Body of pancreas (tissue), 4 donors: ENCODE measurements at regions not wholly inside any gene's neighbourhood (a gene's known extent, or its start where the extent isn't known, plus 50 kb on each side); places are given as distances from the start of the nearest gene placed in this dataset.

Source experiments
- ATAC-seq: fragments of 150-250 bp; one replicate; pipeline ENCODE4 v1.9.1; 2016
- DNase-seq, 4 donors: peaks; one replicate each; pipeline ENCODE4 v3.0.0-alpha.2; 2019
- H3K27ac ChIP-seq, 4 donors: fragments of 200-600 bp; sonication (generic); 1 replicate in 3 of 4; 2 replicates in 1 of 4; pipeline versions ENCODE4 v1.5.1 to v1.6.1; 2016 to 2019; ENCODE audit warnings: mild to moderate bottlenecking in 1 of 4, mixed read lengths in 1 of 4, moderate library complexity in 1 of 4
- H3K27me3 ChIP-seq, 2 donors: fragments of 200-600 bp; sonication (generic); one replicate each; pipeline ENCODE4 v1.6.0; 2016; ENCODE audit warnings: mild to moderate bottlenecking in 1 of 2
- H3K36me3 ChIP-seq, 2 donors: fragments of 200-600 bp; sonication (generic); replicated peaks in 1 of 2; 2 replicates each; pipeline ENCODE4 v1.5.1; 2016; ENCODE audit warnings: low read depth in 2 of 2; ENCODE audit not compliant: insufficient read depth in 1 of 2
- H3K4me1 ChIP-seq: fragments of 200-600 bp; sonication (generic); one replicate; pipeline ENCODE4 v1.6.0; 2016
- H3K4me3 ChIP-seq, 2 donors: fragments of 200-600 bp; sonication (generic); 1 replicate in 1 of 2; 2 replicates in 1 of 2; pipeline ENCODE4 v1.5.1; 2016 to 2019
- H3K9me3 ChIP-seq, 3 donors: fragments of 200-600 bp; sonication (generic); 1 replicate in 2 of 3; 2 replicates in 1 of 3; pipeline ENCODE4 v1.5.1; 2016
- POLR2A ChIP-seq, 3 donors: fragments of 450-650 bp; IDR thresholded peaks; one replicate each; pipeline ENCODE4 v1.6.1; 2016; ENCODE audit warnings: antibody characterized with exemption in 3 of 3, mild to moderate bottlenecking in 2 of 3
- WGBS, 2 donors: methylation state at CpG; one replicate each; pipeline ENCODE4 v1.1.5; 2017; 5-methylcytosine and 5-hydroxymethylcytosine counted together
- intact Hi-C: fragments of 100-400 bp; cut with DNase I; formaldehyde crosslinking; loops from one replicate; pipeline ENCODE4 v1.15.1; 2023
- TF ChIP-seq, protein P1 (sequence below), 7 experiments: fragments of 450-650 bp in 4 of 7; fragments of 200-600 bp in 3 of 7; sonication (generic) in 3 of 7; IDR thresholded peaks; one replicate each; pipeline ENCODE4 v1.5.1; 2016 to 2019; ENCODE audit warnings: antibody characterized with exemption in 7 of 7

DNA sequence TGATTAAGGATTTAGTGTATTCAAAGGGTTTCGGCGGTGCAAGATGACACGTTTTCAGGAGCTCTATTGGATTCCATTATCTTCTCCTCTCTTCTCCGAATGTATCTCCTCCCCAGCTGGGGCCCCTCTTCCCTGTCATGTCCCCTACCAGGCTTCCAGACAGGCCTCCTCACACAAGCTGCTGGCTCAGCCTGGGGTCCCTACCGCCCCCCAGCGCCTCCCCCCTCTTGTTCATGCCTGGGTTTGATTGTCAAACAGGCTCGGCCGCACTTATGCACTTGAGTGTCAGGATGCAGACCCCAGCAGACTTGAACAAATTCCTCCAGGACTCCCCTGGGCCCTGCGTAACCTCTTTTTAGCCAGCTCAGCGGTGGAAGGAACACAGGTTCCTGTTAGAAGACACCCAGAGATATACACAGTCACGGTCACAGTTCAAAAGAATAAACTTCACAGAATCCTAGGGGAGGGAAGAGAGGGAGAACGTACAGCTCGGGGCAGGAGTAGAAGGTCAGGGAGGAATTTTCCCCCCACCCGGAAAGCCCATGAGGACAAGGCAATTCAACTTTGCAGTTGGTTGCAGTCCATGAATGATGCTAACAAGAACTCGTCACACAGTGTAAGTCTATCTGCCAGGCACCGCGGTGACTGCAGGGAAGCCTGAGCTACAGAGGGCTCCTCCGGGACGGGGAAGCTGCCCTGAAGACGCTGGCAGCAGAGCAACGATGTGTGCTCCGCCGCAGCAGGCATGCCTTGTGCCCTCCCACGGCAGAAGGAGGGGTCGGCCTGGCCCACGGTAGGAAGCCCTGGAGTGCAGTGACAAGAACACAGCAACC is 560.0 kb downstream of the BNC2 start:
- ATAC-seq (no peak), DNase-seq (no peak)
- H3K27ac ChIP-seq: peak overlapping the region in 1 of 4 donors; percentile 4
- no peak overlapping the region for H3K4me3 ChIP-seq
- H3K9me3 ChIP-seq: no peaks in the 10 kb centered on the region
- WGBS, 2 donors: 69 to 78% methylated on average over 18 to 26 of the region's 26 CpGs
- no peaks in the 10 kb centered on the region for H3K36me3 ChIP-seq
- intact Hi-C loops: no loop called here
- no peak for TF ChIP-seq POLR2A (IDR thresholded peaks at IDR 0.05)
- TF ChIP-seq, protein P1, sequence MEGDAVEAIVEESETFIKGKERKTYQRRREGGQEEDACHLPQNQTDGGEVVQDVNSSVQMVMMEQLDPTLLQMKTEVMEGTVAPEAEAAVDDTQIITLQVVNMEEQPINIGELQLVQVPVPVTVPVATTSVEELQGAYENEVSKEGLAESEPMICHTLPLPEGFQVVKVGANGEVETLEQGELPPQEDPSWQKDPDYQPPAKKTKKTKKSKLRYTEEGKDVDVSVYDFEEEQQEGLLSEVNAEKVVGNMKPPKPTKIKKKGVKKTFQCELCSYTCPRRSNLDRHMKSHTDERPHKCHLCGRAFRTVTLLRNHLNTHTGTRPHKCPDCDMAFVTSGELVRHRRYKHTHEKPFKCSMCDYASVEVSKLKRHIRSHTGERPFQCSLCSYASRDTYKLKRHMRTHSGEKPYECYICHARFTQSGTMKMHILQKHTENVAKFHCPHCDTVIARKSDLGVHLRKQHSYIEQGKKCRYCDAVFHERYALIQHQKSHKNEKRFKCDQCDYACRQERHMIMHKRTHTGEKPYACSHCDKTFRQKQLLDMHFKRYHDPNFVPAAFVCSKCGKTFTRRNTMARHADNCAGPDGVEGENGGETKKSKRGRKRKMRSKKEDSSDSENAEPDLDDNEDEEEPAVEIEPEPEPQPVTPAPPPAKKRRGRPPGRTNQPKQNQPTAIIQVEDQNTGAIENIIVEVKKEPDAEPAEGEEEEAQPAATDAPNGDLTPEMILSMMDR (IDR thresholded peaks at IDR 0.05): no peak
- H3K4me1 ChIP-seq: peaks cover 21% of the 10 kb centered on the region
- no peaks in the 10 kb centered on the region for H3K27me3 ChIP-seq

DNA sequence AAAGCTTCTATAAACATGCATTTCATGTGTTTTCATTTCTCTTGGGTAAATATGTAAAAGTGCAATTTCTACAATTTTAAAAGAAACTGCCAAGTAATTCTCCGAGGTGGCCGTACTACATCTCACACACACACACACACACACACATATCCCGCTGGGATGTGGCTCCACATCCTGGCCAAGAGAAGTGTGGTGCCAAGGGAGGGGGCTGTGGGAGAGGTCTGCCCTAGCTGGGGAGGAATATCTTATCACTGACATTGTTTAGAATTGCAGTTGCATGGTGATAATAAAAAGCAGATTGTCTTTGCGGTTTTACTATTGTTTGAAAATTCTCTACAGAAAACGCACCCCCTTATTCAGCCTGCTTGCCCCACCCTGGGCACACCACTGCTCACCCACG is 558.4 kb downstream of the BNC2 start:
- Histone ChIP-seq H3K4me3 (no peak overlapping the region), H3K36me3 (no peaks in the 10 kb centered on the region), H3K9me3 (no peaks in the 10 kb centered on the region), H3K27me3 (no peaks in the 10 kb centered on the region), H3K4me1 (peaks cover 14% of the 10 kb centered on the region), H3K27ac (no peak overlapping the region)
- TF ChIP-seq POLR2A (IDR thresholded peaks at IDR 0.05): no peak
- TF ChIP-seq, protein P1 (IDR thresholded peaks at IDR 0.05): no peak
- 70 to 73% methylated on average over 6 of the region's 6 CpGs for WGBS, 2 donors
- intact Hi-C loops: no loop called here
- ATAC-seq (no peak), DNase-seq (no peak)

DNA sequence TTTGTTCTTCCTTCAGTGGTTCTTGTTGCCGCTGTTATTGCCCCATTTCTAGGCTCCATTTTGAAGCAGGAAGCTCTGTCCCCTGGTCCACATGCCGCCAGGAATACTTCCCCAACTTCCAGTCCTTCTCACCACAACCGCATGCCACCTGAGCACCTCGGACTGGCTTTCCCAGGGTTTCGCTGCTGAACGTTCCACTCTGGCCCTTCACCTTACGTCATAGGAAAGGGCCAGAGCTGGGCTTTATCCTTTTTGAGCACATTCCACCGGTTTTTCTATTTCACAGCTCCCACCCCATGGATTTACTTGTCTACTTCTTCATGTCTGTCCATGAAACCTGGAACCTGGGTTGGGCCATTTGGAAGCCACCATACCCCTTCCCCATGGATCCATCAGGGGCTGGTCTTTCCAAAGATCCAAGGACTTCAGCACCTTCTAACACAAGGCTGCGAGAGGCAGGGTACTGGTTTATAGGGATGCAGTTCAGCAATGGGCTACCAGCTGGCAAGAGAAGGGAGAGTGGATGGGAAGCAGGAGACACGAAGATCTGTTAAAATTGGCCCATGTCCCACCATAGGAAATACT is 557.4 kb downstream of the BNC2 start:
- H3K36me3 ChIP-seq: no peaks in the 10 kb centered on the region
- no peaks in the 10 kb centered on the region for H3K9me3 ChIP-seq
- no peak for TF ChIP-seq POLR2A (IDR thresholded peaks at IDR 0.05)
- TF ChIP-seq, protein P1 (IDR thresholded peaks at IDR 0.05): no peak
- no peaks in the 10 kb centered on the region for H3K27me3 ChIP-seq
- 62 to 78% methylated on average over 10 of the region's 10 CpGs for WGBS, 2 donors
- intact Hi-C loops: no loop called here
- ATAC-seq (no peak), DNase-seq (no peak)
- H3K27ac ChIP-seq: no peak overlapping the region
- H3K4me3 ChIP-seq: no peak overlapping the region
- H3K4me1 ChIP-seq: peaks cover 6% of the 10 kb centered on the region

DNA sequence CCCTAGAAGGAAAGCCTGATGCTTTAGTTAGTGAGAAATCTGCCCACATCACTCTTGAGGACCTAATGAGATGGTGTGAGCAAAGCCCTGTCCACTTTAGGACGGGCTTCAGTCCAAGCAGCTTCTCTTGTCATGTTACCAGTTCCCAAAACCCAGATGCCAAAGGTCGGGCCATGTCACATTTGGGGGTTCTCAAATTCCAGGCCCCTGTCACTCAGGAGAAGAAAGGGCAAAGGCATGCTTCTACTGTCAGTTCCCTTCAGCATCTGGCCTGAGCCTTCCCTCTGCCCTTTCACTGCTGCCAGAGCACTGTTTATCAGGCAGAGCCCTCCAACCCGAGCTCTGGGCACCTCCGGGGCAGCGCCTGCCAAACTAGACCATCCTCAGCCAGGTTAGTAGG is 556.0 kb downstream of the BNC2 start:
- peaks cover 4% of the 10 kb centered on the region for H3K4me1 ChIP-seq
- intact Hi-C loops: no loop called here
- H3K27me3 ChIP-seq: no peaks in the 10 kb centered on the region
- no peaks in the 10 kb centered on the region for H3K36me3 ChIP-seq
- DNase-seq: no peak
- ATAC-seq: no peak
- no peak overlapping the region for H3K4me3 ChIP-seq
- H3K27ac ChIP-seq: no peak overlapping the region
- TF ChIP-seq POLR2A (IDR thresholded peaks at IDR 0.05): no peak
- TF ChIP-seq, protein P1 (IDR thresholded peaks at IDR 0.05): no peak
- H3K9me3 ChIP-seq: no peaks in the 10 kb centered on the region
- WGBS, 2 donors: 72 to 77% methylated on average over 5 of the region's 5 CpGs
